GM18907 (cell line): ENCODE measurements at regions not wholly inside any gene's neighbourhood (a gene's known extent, or its start where the extent isn't known, plus 50 kb on each side); places are given as distances from the start of the nearest gene placed in this dataset.

Experiments used
- ATAC-seq: cut with Tn5 transposase; IDR thresholded peaks from one replicate; pipeline ENCODE4 v1.9.1; 2021; ENCODE audit warnings: mild to moderate bottlenecking, moderate library complexity; ENCODE audit not compliant: unreplicated experiment

DNA sequence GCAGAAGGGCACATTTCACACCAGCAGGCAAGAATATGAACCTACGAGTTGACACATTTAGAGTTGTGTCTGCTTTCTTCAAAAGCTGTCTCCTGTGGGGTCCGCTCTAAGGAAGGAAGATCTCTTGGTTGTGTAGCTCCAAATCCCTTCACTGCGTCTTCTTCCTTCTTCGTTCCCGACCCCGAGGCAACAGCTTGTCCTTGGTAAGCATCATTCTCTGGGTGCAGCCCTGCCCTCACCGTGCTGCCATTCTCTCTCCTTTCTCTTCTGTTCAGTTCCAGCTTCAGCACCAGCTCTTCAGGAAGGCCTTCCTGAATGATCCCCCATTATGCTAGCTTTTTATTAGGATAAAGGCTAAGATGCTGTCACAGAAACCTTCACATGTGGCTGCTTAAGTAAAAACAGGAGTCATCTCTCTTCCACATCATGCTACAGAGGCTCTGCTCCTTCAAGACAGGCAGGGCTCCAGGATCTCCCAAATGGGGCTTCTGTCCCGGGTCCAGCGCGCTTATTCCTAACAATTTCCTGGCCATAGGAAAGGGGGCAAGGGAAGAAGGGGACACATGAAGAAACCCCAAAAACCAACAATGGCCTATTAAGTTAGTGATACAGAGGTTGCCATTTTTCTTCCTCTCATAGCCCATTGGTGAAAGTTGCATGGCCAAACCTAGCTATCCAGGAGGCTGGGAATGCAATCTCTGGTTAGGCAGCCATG is 52.2 kb upstream of the SHH start:
- ATAC-seq = no peak

DNA sequence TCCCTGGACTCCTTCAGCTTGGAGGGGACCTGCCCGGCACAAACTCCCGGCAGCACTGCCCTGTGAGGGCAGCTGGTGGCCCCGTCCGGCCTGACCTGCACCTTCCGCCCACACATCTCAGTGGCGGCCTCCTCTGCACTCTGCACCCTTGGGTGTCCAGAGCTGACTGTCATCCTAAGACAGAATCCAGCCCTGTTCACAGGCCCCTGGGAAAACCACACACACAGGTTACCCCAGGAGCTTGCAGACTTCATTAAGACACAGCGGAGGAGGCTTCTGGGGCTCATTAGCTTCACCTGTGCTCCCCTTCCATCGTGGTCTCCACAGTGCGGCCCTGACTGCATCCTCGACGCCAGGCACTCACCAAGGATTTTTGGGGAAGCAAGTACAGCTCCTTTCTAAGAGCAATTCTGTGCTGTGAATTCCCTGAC is 51.5 kb upstream of the SHH start:
- ATAC-seq = no peak

GRCh38 chr7:155862123-155862892 is 50.0 kb upstream of the SHH start:
- no peak for ATAC-seq
